ENCODE measurements at regions not wholly inside any gene's neighbourhood (a gene's known extent, or its start where the extent isn't known, plus 50 kb on each side); places are given as distances from the start of the nearest gene placed in this dataset. TPM values are rescaled to one million over a fixed set of nuclear protein-coding genes. Genes with fewer than 3 reads are reported as not detected.

DNA sequence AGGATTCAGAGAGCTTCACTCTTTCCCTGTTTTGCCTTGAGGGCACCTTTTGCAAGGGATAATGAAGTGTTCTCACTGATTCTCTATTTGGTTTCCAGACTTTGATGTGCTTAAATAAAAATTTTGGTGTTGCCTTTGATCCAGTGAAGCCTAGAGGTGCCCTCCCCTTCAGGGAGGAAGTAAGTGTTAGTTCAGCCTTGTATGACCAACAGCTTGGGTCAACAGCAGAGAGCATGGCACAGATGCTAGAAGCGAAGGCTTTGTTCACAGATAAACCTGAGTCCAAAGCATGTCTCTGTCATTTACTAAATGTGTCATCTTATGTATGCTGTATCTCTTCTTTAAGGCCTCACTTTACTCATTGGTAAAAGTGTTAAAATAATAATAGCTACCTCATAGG lies 52.8 kb upstream of the STXBP6 start:
- Histone ChIP-seq H3K4me3 (ENCODE audit: low read depth, low read length) (no peak overlapping the region), H3K4me1 (ENCODE audit: insufficient read depth) (no peaks in the 10 kb centered on the region), H3K27ac (ENCODE audit: low read depth) (no peak overlapping the region), H3K36me3 (ENCODE audit: insufficient read depth) (no peaks in the 10 kb centered on the region)
- no peak for DNase-seq (ENCODE audit: extremely low spot score)
- whole genome bisulfite sequencing, result 94% methylated on average over 1 of the region's 1 CpG

DNA sequence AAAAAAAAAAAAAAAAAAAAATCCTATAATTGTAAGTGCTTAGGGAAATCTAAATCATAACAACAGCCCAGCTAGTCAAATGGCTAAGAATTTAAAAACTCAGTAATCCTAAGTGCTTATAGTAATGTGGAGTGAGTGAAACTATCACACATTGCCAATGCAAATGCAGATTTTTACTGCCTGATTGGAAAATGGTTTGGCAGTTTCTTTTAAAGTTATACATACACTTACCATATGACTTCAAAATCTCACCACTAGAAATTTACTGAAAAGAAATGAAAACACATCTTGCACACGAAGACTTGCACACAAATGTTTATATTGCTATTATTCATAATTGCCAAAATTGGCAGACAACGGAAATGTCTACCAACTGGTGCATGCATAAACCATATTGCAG lies 51.3 kb upstream of the STXBP6 start:
- no peak overlapping the region for H3K27ac ChIP-seq (ENCODE audit: low read depth)
- no peak for DNase-seq (ENCODE audit: extremely low spot score)
- no peak overlapping the region for H3K4me3 ChIP-seq (ENCODE audit: low read depth, low read length)
- 38% methylated on average over 2 of the region's 2 CpGs for WGBS
- no peaks in the 10 kb centered on the region for H3K36me3 ChIP-seq (ENCODE audit: insufficient read depth)
- H3K4me1 ChIP-seq (ENCODE audit: insufficient read depth), result no peaks in the 10 kb centered on the region

Small RNA genes in the stretch of these regions (small RNA-seq; reads per million reads assigned to genes)
- not detected for gene HMGN2P6
